WTC11 (cell line): ENCODE measurements at regions not wholly inside any gene's neighbourhood (a gene's known extent, or its start where the extent isn't known, plus 50 kb on each side); places are given as distances from the start of the nearest gene placed in this dataset.

Experiments used
- ATAC-seq: fragments of 200-7000 bp; cut with Tn5 transposase; 2 replicates; pipeline ENCODE4 v1.10.0; 2021; ENCODE audit warnings: mild to moderate bottlenecking, moderate library complexity
- CTCF ChIA-PET: fragments of 300-600 bp; sonication (Branson Sonifier 250); formaldehyde crosslinking; loops from one replicate; lab custom pipeline; 2021; ENCODE audit warnings: antibody characterized with exemption; lab: Charles Lee
- POLR2A ChIA-PET: fragments of 350-600 bp; sonication (Branson Sonifier 250); formaldehyde crosslinking; loops from one replicate; lab custom pipeline; 2021; ENCODE audit warnings: antibody characterized with exemption; lab: Charles Lee
- DNase-seq: peaks from one replicate; pipeline ENCODE4 v3.0.0; 2021; ENCODE audit warnings: low spot score
- H3K27ac Mint-ChIP-seq: 2 replicates; pipeline ENCODE4 v1.8.0; 2021; ENCODE audit warnings: mixed read lengths
- H3K27me3 Mint-ChIP-seq: 2 replicates; pipeline ENCODE4 v1.8.0; 2021; ENCODE audit warnings: low read depth, mild to moderate bottlenecking, moderate library complexity, mixed read lengths
- H3K36me3 Mint-ChIP-seq: 2 replicates; pipeline ENCODE4 v1.8.0; 2021; ENCODE audit warnings: mixed read lengths
- H3K4me1 Mint-ChIP-seq: 2 replicates; pipeline ENCODE4 v1.8.0; 2022; ENCODE audit warnings: mixed read lengths
- H3K4me3 Mint-ChIP-seq: 2 replicates; pipeline ENCODE4 v1.8.0; 2021; ENCODE audit warnings: mild to moderate bottlenecking, moderate library complexity, mixed read lengths
- H3K9me3 Mint-ChIP-seq: 2 replicates; pipeline ENCODE4 v1.8.0; 2021; ENCODE audit warnings: mixed read lengths
- ATF1 ChIP-seq: sonication (generic); formaldehyde crosslinking; IDR thresholded peaks from 2 replicates; pipeline ENCODE4 v1.8.1; 2023; ENCODE audit warnings: mild to moderate bottlenecking, moderate library complexity, missing genetic modification reagents
- MXD4 ChIP-seq: fragments of 250-450 bp; sonication (Bioruptor Pico); IDR thresholded peaks from 2 replicates; pipeline ENCODE4 v1.8.0; 2021; ENCODE audit warnings: mild to moderate bottlenecking, moderate library complexity, borderline replicate concordance
- NFATC4 ChIP-seq: fragments of 250-450 bp; sonication (Bioruptor Pico); IDR thresholded peaks from 2 replicates; pipeline ENCODE4 v1.9.0; 2021; ENCODE audit warnings: mild to moderate bottlenecking
- NR3C1 ChIP-seq: sonication (generic); formaldehyde crosslinking; conservative IDR thresholded peaks from 2 replicates; pipeline ENCODE4 v1.8.1; 2023; ENCODE audit warnings: low read depth, mild to moderate bottlenecking, missing genetic modification reagents
- PRRX2 ChIP-seq: fragments of 250-450 bp; sonication (Bioruptor Pico); IDR thresholded peaks from 2 replicates; pipeline ENCODE4 v1.8.0; 2021; ENCODE audit warnings: mild to moderate bottlenecking
- SMAD3 ChIP-seq: sonication (generic); formaldehyde crosslinking; IDR thresholded peaks from 2 replicates; pipeline ENCODE4 v1.8.0; 2022; ENCODE audit warnings: missing genetic modification reagents, mild to moderate bottlenecking, borderline replicate concordance
- TEAD1 ChIP-seq: sonication (generic); formaldehyde crosslinking; IDR thresholded peaks from 2 replicates; pipeline ENCODE4 v1.8.0; 2022; ENCODE audit warnings: mild to moderate bottlenecking, missing genetic modification reagents
- TEAD4 ChIP-seq: sonication (generic); formaldehyde crosslinking; IDR thresholded peaks from 2 replicates; pipeline ENCODE4 v1.8.0; 2022; ENCODE audit warnings: mild to moderate bottlenecking, missing genetic modification reagents
- TP53 ChIP-seq: sonication (generic); formaldehyde crosslinking; IDR thresholded peaks from 2 replicates; pipeline ENCODE4 v1.8.1; 2023; ENCODE audit warnings: mild to moderate bottlenecking, missing genetic modification reagents
- ZNF219 ChIP-seq: sonication (generic); formaldehyde crosslinking; IDR thresholded peaks from 2 replicates; pipeline ENCODE4 v1.8.0; 2023; ENCODE audit warnings: missing genetic modification reagents, mild to moderate bottlenecking, borderline replicate concordance
- ZNF396 ChIP-seq: fragments of 250-450 bp; sonication (Bioruptor Pico); IDR thresholded peaks from 2 replicates; pipeline ENCODE4 v1.8.0; 2021; ENCODE audit warnings: mild to moderate bottlenecking, moderate library complexity, borderline replicate concordance
- TF ChIP-seq, protein P1 (sequence below): sonication (generic); formaldehyde crosslinking; IDR thresholded peaks from 2 replicates; pipeline ENCODE4 v1.8.1; 2022; ENCODE audit warnings: mild to moderate bottlenecking, moderate library complexity, missing genetic modification reagents
- TF ChIP-seq, protein P2 (sequence below): fragments of 250-450 bp; sonication (Bioruptor Pico); conservative IDR thresholded peaks from 2 replicates; pipeline ENCODE4 v1.9.0; 2021; ENCODE audit warnings: mild to moderate bottlenecking
- TF ChIP-seq, protein P3 (sequence below): sonication (generic); formaldehyde crosslinking; IDR thresholded peaks from 2 replicates; pipeline ENCODE4 v1.8.1; 2023; ENCODE audit warnings: mild to moderate bottlenecking, moderate library complexity, missing genetic modification reagents
- TF ChIP-seq, protein P4 (sequence below): sonication (generic); formaldehyde crosslinking; conservative IDR thresholded peaks from 2 replicates; pipeline ENCODE4 v1.8.1; 2023; ENCODE audit warnings: mild to moderate bottlenecking, low read depth, missing genetic modification reagents, moderate library complexity
- TF ChIP-seq, protein P5 (sequence below): sonication (generic); formaldehyde crosslinking; IDR thresholded peaks from 2 replicates; pipeline ENCODE4 v1.8.1; 2022; ENCODE audit warnings: missing genetic modification reagents, borderline replicate concordance
- TF ChIP-seq, protein P6 (sequence below): sonication (generic); formaldehyde crosslinking; IDR thresholded peaks from 2 replicates; pipeline ENCODE4 v1.8.1; 2023; ENCODE audit warnings: mild to moderate bottlenecking, missing genetic modification reagents, moderate library complexity
- TF ChIP-seq, protein P7 (sequence below): fragments of 250-450 bp; sonication (Bioruptor Pico); IDR thresholded peaks from 2 replicates; pipeline ENCODE4 v1.9.0; 2021; ENCODE audit warnings: mild to moderate bottlenecking

DNA sequence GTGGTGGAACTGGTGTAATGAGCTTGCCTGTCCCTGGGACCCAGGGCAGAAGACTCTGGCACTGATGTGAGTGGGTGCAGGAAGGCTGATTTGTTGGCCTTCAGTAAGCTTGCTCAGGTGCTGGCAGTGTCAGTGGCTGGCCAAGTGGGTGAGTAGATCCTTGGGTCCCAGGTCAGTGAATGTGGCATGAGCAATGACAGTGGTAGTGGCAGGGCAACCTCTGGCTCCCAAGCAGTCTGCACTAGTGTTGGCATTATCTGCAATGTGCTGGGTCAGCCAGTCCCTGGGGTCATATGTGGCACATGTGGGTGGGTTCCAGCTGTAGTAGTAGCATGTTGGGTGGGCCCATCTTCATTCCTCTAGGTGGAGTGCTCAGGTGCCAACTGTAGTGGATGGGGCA lies 640.9 kb upstream of the GRM3 start:
- TF ChIP-seq, protein P1, sequence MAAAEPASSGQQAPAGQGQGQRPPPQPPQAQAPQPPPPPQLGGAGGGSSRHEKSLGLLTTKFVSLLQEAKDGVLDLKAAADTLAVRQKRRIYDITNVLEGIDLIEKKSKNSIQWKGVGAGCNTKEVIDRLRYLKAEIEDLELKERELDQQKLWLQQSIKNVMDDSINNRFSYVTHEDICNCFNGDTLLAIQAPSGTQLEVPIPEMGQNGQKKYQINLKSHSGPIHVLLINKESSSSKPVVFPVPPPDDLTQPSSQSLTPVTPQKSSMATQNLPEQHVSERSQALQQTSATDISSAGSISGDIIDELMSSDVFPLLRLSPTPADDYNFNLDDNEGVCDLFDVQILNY = no peak
- TF ChIP-seq TP53 = no peak
- TF ChIP-seq, all 79 proteins: peak for 0
- Mint-ChIP-seq H3K36me3 (peaks cover 4% of the 10 kb centered on the region; the same call in 1 of the 2 replicates), H3K27me3 (no peaks in the 10 kb centered on the region), H3K9me3 (peaks cover 24% of the 10 kb centered on the region), H3K27ac (no peak overlapping the region), H3K4me1 (peaks cover 4% of the 10 kb centered on the region; the same call in 1 of the 2 replicates), H3K4me3 (no peak overlapping the region)
- ChIA-PET POLR2A (no interaction called here), CTCF (no interaction called here)
- DNase-seq = no peak
- no peak for ATAC-seq

DNA sequence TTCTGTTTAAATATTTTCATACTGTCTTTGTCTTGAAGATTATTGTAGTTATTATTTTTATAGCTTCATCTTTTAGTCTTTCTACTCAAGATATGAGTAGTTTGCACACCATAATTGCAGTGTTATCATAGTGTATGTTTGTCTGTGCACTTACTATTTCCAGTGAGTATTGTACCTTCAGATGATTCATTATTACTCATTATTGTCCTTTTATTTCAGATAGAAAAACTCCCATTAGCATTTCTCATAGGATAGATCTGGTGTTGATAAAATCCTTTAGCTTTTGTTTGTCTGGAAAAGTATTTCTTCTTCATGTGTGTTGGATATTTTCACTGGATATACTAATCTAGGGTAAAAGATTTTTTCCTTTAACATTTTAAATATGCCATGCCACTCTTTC lies 646.2 kb upstream of the GRM3 start:
- Mint-ChIP-seq H3K4me3 (no peak overlapping the region), H3K36me3 (peaks cover 4% of the 10 kb centered on the region; the same call in 1 of the 2 replicates), H3K27ac (no peak overlapping the region), H3K9me3 (peaks cover 30% of the 10 kb centered on the region), H3K27me3 (no peaks in the 10 kb centered on the region), H3K4me1 (no peaks in the 10 kb centered on the region)
- ATAC-seq (no peak), DNase-seq (no peak)
- TF ChIP-seq, protein P2, sequence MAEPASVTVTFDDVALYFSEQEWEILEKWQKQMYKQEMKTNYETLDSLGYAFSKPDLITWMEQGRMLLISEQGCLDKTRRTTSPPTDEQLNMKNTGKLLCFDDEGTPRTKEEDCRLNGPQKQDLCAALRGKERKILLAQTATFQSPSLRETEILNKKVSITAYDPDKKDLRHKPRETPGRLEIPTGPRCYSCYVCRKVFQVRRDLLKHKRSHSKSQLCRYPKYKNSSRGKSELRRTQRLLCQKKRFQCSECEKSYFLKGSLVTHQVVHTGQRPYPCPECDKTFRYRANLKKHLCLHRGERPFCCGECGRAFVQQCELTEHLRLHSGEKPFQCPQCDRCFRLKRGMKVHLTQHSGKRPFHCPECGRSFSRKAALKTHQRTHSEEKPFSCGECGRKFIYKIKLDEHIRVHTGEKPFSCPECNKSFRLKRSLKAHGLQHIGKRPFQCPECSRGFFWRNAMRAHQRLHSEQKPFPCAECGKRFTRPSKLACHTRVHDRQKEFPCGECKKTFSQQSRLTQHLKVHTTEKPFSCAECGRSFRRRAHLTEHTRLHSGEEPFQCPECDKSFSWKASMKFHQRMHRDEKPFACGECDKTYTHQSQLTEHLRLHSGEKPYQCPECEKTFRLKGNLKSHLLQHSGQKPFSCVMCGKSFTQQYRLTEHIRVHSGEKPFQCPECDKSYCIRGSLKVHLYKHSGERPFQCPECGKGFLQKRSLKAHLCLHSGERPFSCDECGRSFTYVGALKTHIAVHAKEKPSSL (CRISPR knock-in tag) = no peak
- TF ChIP-seq, protein P3, sequence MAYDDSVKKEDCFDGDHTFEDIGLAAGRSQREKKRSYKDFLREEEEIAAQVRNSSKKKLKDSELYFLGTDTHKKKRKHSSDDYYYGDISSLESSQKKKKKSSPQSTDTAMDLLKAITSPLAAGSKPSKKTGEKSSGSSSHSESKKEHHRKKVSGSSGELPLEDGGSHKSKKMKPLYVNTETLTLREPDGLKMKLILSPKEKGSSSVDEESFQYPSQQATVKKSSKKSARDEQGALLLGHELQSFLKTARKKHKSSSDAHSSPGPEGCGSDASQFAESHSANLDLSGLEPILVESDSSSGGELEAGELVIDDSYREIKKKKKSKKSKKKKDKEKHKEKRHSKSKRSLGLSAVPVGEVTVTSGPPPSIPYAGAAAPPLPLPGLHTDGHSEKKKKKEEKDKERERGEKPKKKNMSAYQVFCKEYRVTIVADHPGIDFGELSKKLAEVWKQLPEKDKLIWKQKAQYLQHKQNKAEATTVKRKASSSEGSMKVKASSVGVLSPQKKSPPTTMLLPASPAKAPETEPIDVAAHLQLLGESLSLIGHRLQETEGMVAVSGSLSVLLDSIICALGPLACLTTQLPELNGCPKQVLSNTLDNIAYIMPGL (CRISPR knock-in tag) = no peak
- TF ChIP-seq, protein P4, sequence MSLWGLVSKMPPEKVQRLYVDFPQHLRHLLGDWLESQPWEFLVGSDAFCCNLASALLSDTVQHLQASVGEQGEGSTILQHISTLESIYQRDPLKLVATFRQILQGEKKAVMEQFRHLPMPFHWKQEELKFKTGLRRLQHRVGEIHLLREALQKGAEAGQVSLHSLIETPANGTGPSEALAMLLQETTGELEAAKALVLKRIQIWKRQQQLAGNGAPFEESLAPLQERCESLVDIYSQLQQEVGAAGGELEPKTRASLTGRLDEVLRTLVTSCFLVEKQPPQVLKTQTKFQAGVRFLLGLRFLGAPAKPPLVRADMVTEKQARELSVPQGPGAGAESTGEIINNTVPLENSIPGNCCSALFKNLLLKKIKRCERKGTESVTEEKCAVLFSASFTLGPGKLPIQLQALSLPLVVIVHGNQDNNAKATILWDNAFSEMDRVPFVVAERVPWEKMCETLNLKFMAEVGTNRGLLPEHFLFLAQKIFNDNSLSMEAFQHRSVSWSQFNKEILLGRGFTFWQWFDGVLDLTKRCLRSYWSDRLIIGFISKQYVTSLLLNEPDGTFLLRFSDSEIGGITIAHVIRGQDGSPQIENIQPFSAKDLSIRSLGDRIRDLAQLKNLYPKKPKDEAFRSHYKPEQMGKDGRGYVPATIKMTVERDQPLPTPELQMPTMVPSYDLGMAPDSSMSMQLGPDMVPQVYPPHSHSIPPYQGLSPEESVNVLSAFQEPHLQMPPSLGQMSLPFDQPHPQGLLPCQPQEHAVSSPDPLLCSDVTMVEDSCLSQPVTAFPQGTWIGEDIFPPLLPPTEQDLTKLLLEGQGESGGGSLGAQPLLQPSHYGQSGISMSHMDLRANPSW (CRISPR knock-in tag) = no peak
- TF ChIP-seq SMAD3 (CRISPR knock-in tag) (no peak), ATF1 (CRISPR knock-in tag) (no peak), PRRX2 (no peak), NR3C1 (CRISPR knock-in tag) (no peak), TEAD1 (no peak)
- TF ChIP-seq, protein P5, sequence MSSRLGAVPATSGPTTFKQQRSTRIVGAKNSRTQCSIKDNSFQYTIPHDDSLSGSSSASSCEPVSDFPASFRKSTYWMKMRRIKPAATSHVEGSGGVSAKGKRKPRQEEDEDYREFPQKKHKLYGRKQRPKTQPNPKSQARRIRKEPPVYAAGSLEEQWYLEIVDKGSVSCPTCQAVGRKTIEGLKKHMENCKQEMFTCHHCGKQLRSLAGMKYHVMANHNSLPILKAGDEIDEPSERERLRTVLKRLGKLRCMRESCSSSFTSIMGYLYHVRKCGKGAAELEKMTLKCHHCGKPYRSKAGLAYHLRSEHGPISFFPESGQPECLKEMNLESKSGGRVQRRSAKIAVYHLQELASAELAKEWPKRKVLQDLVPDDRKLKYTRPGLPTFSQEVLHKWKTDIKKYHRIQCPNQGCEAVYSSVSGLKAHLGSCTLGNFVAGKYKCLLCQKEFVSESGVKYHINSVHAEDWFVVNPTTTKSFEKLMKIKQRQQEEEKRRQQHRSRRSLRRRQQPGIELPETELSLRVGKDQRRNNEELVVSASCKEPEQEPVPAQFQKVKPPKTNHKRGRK (CRISPR knock-in tag) = no peak
- TF ChIP-seq, protein P6, sequence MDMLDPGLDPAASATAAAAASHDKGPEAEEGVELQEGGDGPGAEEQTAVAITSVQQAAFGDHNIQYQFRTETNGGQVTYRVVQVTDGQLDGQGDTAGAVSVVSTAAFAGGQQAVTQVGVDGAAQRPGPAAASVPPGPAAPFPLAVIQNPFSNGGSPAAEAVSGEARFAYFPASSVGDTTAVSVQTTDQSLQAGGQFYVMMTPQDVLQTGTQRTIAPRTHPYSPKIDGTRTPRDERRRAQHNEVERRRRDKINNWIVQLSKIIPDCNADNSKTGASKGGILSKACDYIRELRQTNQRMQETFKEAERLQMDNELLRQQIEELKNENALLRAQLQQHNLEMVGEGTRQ = no peak
- POLR2A ChIA-PET = no interaction called here
- CTCF ChIA-PET = no interaction called here

DNA sequence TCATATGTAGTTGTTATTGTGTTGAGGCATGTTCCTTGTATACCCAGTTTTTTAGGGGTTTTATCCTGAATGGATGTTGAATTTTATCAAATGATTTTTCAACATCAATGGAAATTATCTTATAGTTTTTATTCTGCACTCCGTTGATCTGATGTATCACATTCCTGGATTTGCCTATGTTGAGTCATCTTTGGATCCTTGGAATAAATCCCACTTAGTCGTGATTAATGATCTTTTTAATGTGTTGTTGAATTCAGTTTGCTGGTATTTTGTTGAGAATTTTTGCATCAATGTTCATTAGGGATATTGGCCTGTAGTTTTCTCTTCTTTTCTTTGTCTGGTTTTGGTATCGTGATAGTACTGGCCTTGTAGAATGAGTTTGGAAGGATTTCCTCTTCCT lies 648.6 kb upstream of the GRM3 start:
- ChIA-PET POLR2A (no interaction called here), CTCF (no interaction called here)
- no peaks in the 10 kb centered on the region for H3K4me1 Mint-ChIP-seq
- TF ChIP-seq TP53 = no peak
- no peak for TF ChIP-seq ZNF219 (CRISPR knock-in tag)
- TF ChIP-seq, protein P7, sequence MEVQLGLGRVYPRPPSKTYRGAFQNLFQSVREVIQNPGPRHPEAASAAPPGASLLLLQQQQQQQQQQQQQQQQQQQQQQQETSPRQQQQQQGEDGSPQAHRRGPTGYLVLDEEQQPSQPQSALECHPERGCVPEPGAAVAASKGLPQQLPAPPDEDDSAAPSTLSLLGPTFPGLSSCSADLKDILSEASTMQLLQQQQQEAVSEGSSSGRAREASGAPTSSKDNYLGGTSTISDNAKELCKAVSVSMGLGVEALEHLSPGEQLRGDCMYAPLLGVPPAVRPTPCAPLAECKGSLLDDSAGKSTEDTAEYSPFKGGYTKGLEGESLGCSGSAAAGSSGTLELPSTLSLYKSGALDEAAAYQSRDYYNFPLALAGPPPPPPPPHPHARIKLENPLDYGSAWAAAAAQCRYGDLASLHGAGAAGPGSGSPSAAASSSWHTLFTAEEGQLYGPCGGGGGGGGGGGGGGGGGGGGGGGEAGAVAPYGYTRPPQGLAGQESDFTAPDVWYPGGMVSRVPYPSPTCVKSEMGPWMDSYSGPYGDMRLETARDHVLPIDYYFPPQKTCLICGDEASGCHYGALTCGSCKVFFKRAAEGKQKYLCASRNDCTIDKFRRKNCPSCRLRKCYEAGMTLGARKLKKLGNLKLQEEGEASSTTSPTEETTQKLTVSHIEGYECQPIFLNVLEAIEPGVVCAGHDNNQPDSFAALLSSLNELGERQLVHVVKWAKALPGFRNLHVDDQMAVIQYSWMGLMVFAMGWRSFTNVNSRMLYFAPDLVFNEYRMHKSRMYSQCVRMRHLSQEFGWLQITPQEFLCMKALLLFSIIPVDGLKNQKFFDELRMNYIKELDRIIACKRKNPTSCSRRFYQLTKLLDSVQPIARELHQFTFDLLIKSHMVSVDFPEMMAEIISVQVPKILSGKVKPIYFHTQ (CRISPR knock-in tag) = no peak
- no peak for TF ChIP-seq MXD4
- no peak for TF ChIP-seq TEAD4 (CRISPR knock-in tag)
- TF ChIP-seq NFATC4 (CRISPR knock-in tag) = no peak
- no peak for TF ChIP-seq ZNF396 (CRISPR knock-in tag)
- TF ChIP-seq PRRX2 = no peak
- H3K4me3 Mint-ChIP-seq = no peak overlapping the region
- peaks cover 10% of the 10 kb centered on the region for H3K9me3 Mint-ChIP-seq
- no peaks in the 10 kb centered on the region for H3K36me3 Mint-ChIP-seq
- H3K27me3 Mint-ChIP-seq = no peaks in the 10 kb centered on the region
- ATAC-seq = no peak
- DNase-seq = no peak
- no peak overlapping the region for H3K27ac Mint-ChIP-seq
